Fibroblast of pulmonary artery (primary cell): ENCODE measurements at regions not wholly inside any gene's neighbourhood (a gene's known extent, or its start where the extent isn't known, plus 50 kb on each side); places are given as distances from the start of the nearest gene placed in this dataset.

ENCODE experiments used
- DNase-seq: peaks from one replicate; pipeline ENCODE4 v3.0.0-alpha.2; 2010; ENCODE audit warnings: low read depth
- H3K4me3 ChIP-seq: replicated peaks from 2 replicates; pipeline ENCODE4 v1.5.1; 2011; ENCODE audit warnings: low read depth, mild to moderate bottlenecking, control low read depth, low read length, moderate library complexity
- CTCF ChIP-seq: IDR thresholded peaks from 2 replicates; pipeline ENCODE4 v1.5.1; 2011; ENCODE audit warnings: mild to moderate bottlenecking, control low read depth, low read length, inconsistent platforms; ENCODE audit errors: missing control alignments

DNA sequence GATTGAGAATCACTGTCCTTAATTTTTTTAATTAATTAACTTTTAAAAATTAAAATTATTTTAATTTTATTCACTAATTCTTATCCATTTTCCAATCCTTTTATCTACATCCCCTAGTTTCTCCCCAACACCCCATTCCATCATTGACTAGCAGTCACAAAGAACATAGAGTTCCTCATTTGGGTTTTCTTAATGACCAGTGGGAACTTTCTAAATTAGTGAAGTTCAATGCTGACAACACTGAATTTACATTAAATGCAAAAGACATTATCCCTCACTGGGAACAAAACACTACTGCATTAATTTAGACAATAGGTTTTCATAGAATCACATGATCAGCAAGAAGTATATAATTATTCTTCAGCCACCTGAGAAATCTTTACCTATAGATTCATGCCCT is 80.6 kb upstream of the GLS start:
- TF ChIP-seq CTCF = no peak

GRCh38 chr2:190800528-190800927 is 80.1 kb upstream of the GLS start:
- H3K4me3 ChIP-seq = no peak overlapping the region
- DNase-seq = no peak
- no peak for TF ChIP-seq CTCF

More for the DNA sequence above, 80.6 kb upstream of the GLS start:
- DNase-seq = no peak
- H3K4me3 ChIP-seq = no peak overlapping the region

- no peak for TF ChIP-seq CTCF
- DNase-seq = no peak
- no peak overlapping the region for H3K4me3 ChIP-seq
These were observed 78.5 kb upstream of the GLS start for GRCh38 chr2:190802129-190802528.

- no peak for DNase-seq
- no peak for TF ChIP-seq CTCF
- no peak overlapping the region for H3K4me3 ChIP-seq
These were observed 77.9 kb upstream of the GLS start for GRCh38 chr2:190802626-190803209.

- H3K4me3 ChIP-seq = no peak overlapping the region
- peak; percentile 63 for DNase-seq
- peak; percentile 59 for TF ChIP-seq CTCF
These were observed 76.3 kb upstream of the GLS start for GRCh38 chr2:190804182-190804795.

DNA sequence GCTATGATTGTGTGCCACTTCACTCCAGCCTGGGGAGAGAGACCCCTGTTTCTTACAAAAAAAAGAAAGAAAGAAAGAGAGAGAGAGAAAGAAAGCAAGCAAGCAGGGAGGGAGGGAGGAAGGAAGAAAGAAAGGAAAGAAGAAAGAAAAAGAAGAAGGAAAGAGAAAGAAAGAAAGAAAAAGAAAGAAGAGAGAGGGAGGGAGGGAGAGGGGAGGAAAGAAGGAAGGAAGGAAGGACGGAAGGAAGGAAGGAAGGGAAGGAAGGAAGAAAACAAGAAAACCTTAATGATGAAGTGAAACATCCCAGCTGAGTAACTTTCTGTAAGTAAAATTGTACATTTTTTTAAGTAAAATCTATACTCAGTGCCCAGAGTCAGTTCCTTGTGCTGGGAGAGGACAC is 75.5 kb upstream of the GLS start:
- no peak for TF ChIP-seq CTCF
- H3K4me3 ChIP-seq = no peak overlapping the region
- no peak for DNase-seq

DNA sequence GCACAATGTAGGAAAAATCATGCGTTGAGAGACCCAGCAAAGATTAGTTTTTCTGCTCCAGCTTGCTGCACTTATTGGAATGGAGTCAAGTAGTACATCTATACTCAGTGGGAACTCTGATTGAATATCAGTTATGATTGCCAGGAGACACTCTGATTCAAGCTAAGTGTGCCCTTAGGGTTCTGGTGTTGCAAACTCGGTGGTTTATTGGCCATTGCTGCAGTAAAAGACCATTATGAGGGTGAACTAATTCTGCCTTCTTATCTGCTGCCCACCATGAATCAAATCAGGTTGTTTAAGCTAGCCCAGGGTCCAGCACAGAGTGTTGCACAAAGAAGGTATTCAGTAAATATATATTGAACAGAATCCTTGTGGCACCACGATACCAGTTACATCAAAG is 74.8 kb upstream of the GLS start:
- no peak overlapping the region for H3K4me3 ChIP-seq
- no peak for TF ChIP-seq CTCF
- no peak for DNase-seq
